GM03348 (cell line): ENCODE measurements at regions not wholly inside any gene's neighbourhood (a gene's known extent, or its start where the extent isn't known, plus 50 kb on each side); places are given as distances from the start of the nearest gene placed in this dataset.
"Not testable (repeated sequence)": the region's sequence is repeated elsewhere in the genome, so short reads cannot be mapped to it uniquely, and the experiment has no call there.

Source experiments
- DNase-seq: peaks from one replicate; pipeline ENCODE4 v3.0.0; 2012; ENCODE audit warnings: low spot score

GRCh38 chr4:137853424-137853823 lies 321.1 kb upstream of the PCDH18 start:
- no peak for DNase-seq

- no peak for DNase-seq
These were observed 320.0 kb upstream of the PCDH18 start for GRCh38 chr4:137852326-137852725.

DNA sequence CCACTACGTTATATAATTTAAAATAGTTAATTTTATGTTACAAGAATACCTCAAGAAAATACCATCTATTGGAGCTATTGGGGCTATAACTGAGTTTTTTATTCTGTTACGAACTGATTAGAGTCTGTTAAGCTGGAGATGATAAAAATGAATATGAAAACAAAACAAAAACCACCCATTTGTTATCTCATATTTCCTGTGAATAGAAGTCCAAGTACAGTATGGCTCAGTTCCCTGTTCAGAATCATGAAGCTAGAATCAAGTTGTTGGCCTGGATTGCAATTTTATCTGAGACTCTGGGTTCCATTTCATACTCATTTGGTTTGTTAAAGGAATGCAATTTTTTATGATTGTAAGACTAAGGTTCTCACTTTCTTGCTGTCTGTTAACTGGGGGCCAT lies 319.1 kb upstream of the PCDH18 start:
- no peak for DNase-seq

DNA sequence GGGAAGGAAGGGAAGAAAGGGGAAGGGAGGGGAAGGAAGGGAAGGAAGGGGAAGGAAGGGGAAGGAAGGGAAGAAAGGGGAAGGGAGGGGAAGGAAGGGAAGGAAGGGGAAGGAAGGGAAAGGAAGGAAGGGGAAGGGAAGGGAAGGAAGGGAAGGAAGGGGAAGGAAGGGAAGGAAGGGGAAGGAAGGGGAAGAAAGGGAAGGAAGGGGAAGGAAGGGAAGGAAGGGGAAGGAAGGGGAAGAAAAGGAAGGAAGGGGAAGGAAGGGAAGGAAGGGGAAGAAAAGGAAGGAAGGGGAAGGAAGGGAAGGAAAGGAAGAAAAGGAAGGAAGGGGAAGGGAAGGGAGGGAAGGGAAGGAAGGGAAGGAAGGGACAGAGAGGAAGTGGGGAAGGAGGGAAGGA lies 295.7 kb upstream of the PCDH18 start:
- not testable (repeated sequence) for DNase-seq

DNA sequence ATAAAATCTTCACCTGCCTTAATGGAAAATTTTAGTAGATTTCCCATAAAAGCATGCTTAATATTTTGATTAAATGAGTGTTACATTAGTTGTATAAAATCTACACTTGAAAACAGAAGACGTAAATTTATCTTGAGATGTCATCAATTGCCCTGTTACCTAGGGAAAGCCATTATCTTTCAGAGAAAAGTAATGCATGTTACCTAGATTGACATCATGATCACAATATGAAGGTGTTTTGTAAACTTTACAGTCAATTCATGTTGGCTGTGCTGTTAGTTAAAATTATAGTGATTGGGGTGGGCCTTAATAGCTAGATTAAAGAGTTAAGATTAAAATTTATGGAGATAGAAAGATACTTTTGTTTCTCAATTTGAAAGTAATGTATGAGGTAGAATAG lies 293.2 kb upstream of the PCDH18 start:
- no peak for DNase-seq

- no peak for DNase-seq
These were observed 290.7 kb upstream of the PCDH18 start for GRCh38 chr4:137823007-137823406.

DNA sequence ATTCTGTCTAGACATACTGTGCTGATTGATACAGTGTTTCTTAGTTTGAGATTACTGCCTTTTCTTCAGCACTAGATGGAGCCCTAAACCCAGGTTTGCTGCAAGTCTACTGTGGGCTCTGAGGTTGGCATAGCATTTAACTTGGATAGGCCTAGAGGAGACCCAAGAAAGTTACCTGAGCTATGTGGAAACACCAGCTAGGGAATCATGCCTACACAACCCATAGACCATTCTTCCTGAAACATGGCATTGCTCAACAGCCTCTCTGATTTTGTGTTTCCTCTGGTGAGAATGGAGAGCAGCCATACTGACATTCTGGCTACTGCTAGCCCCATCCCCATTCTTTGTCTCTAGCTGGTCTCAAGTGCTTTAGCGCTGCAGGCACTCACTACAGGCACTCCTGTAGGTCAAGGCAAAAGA lies 287.7 kb upstream of the PCDH18 start:
- DNase-seq, result peak; percentile 50

GRCh38 chr4:137812258-137812657 lies 280.0 kb upstream of the PCDH18 start:
- no peak for DNase-seq

DNA sequence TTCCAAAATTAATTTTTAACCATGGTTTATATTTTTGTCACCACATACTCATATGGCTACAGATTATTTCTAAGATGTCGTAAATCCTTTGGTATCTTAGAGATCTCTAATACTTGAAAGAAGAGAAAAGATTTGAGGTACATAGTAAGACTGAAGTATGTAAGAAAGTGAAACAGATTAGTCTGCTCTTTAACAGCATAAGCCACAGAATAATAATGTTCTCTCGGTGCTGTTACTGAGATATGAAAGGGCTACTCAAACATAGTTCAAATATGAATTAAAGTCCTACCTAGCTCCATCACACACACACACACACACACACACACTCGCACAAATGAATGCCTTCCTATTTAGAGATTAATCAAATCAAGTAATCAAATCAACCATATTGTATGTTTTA lies 274.1 kb upstream of the PCDH18 start:
- DNase-seq, result no peak

DNA sequence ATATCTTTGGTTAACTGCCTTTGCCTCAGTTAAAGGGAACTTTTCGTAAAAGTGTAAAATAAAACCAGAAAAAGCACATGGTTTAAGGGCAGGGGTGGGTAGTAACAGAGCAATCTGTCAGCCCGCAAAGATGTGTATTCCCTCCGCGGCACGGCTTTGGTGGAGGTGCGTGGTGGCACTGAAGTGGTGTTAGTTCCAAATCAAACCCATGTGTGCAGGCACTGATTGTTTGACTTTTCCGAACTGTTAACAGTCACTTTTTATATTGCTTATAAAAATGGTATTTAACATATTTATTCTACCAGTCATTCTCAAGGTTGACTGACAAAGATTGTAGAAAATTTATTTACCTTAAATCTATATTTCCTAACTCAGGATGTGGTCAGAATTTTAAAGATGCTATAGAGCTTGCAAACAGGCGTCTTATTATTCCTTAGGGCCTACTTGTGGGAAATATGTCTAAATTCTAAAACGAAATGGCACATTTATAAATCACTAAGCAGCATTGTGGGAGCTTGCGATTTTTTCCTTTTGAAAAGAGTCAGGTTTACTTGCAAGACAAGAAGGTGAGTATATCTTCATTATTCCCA lies 272.7 kb upstream of the PCDH18 start:
- no peak for DNase-seq

DNA sequence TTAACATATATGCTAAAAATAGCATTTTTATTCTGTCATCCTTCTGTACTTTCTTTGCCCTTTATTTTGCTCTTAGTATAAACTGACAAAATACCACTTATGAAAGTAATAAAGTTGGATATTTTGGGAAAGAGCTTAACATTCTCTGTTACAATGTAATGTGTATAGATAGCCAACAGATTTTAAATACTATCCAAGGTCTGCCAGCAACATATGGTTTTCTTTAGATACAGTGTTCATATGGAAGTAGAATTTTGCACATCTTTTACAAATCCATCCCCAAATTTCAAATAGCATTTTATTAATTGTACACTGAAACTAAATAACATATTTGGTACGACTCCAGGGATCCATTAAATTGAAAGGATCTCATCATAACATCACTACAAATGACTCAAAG lies 268.6 kb upstream of the PCDH18 start:
- DNase-seq, result no peak

DNA sequence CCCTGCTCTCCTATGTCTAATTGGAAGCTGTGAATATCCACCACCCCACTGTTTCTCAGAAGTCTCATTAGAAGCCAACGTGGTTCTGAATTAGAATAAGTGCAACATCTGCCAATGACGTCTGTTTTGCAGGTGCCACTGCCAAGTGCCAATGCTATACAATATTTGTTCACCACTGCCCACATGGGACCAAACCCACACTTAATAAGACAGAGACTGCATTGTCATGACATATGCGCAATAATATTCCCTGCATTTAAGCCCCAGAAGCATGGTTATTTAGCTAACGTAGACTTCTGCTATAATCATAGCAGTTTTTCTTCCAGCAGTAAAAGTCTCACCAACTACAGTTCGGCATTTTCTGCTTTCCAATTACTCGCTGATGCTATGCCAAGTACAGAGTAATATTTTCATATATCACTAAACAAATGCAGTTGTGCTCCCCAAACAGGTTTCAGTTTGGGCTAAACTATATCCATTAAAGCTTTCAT lies 262.5 kb upstream of the PCDH18 start:
- DNase-seq, result peak; percentile 4

DNA sequence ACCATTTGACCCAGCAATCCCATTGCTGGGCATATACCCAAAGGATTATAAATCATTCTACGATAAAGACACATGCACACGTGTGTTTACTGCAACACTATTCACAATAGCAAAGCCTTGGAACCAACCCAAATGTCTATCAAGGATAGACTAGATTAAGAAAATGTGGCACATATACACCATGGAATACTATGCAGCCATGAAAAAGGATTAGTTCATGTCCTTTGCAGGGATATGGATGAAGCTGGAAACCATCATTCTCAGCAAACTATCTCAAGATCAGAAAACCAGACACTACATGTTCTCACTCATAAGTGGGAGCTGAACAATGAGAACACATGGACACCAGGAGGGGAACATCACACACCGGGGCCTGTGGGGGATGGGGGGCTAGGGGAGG lies 257.0 kb upstream of the PCDH18 start:
- DNase-seq, result not testable (repeated sequence)

DNA sequence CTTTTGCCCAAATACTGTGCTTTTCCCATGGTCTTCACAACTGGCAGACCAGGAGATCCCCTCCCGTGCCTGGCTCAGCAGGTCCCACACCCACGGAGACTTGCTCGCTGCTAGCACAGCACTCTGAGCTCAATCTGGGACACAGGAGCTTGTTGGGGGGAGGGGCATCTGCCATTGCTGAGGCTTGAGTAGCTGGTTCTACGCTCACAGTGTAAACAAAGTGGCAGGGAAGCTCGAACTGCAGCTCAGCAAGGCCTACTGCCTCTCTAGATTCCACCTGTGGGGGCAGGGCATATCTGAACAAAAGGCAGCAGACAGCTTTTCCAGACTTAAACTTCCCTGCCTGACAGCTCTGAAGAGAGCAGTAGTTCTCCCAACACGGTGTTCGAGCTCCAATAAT lies 251.6 kb upstream of the PCDH18 start:
- DNase-seq, result not testable (repeated sequence)

DNA sequence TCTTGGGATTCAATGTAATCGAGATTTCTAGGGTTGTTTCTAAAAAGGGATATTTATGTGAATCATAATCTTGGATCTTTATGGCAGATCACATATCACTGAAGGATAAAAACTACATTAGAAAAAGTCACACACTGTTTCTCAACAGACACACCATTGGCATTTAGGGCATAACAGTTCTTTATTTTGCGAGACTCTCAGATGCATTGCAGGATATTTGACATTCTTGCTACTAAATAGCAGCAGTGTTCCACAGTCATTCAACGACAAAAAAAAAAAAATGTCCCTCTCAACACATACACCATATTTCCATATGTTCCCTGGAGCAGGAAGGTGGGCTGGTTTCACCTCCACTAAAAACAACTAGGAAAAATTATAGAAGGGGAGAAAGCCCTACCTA lies 243.4 kb upstream of the PCDH18 start:
- DNase-seq, result no peak

- DNase-seq, result no peak
These were observed 242.2 kb upstream of the PCDH18 start for GRCh38 chr4:137774501-137774900.

GRCh38 chr4:137768881-137769280 lies 236.6 kb upstream of the PCDH18 start:
- no peak for DNase-seq

- no peak for DNase-seq
These were observed 235.9 kb upstream of the PCDH18 start for GRCh38 chr4:137768196-137768595.

DNA sequence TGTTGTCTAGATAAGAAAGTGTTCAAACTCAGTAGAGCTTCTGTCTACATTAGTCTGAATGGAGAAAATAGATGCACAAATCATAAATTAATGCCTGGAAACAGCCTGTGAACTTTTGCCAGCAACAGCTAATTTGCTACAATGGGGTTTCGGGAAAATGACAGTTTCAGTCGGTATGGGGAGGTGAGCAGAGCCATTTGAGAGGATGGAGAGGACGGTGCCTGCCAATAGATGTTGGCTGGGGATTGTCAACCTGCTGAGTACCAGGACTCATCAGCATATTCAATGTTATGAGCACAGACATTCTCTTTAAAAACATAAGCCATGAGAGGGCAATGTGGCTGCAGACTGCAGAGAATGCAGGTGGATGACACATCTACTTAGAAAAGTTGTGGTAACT lies 230.3 kb upstream of the PCDH18 start:
- DNase-seq, result no peak

DNA sequence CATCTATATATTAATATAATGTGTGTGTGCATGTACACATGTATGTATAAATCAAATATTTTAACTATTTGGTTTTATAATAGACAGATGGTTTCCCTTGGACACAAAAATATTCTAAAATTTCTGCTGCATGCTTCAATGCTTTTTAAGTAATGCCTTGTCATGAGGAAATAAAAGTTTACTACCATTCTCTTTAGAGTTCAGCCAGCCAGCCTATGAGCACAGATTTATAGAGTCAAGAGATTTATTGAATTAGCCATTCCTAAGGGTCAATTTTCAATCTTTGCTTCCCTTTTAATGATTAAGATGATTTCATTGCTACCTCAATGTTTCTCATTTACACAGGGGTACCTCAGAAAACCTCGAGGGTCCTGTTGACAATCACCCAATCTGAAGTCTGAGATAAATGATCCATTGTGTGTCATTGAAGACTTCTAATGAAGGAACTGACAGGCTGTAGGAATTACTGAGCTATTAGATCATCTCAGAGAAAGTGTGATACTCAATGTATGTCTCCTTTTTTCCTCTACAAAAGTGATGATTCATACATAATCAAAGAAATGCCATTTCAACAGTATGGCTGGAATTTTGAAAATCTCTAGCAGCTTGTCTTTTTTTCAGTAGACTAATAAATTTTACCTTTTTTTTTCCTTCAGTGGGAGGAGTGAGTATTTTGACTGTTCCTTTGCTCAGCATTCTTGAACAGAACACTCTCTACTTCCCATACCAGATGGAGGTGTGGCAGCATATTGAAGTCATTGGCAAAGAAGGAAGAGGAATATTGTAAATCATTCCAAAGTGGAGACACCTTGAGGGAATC lies 222.6 kb upstream of the PCDH18 start:
- DNase-seq, result peak; percentile 64

GRCh38 chr4:137749466-137749865 lies 217.2 kb upstream of the PCDH18 start:
- peak; percentile 9 for DNase-seq

DNA sequence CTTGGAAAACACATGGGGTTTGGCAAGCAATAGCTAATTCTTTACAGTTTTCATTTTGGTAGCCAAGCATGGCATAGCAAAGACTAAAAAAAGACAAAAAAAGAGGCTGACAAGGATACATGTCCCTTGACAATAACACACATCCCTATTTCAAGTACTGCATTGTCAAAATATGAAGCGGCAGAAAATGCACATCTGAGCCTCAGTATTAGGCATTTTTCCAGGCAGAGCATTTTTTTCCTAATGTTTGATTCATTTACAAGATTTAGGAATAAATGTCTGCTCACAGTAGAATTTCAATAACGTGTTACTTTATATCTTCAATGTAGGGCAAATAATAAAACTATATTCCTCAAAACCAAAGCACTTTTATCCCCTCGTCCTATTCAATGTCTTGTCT lies 216.3 kb upstream of the PCDH18 start:
- DNase-seq, result no peak

DNA sequence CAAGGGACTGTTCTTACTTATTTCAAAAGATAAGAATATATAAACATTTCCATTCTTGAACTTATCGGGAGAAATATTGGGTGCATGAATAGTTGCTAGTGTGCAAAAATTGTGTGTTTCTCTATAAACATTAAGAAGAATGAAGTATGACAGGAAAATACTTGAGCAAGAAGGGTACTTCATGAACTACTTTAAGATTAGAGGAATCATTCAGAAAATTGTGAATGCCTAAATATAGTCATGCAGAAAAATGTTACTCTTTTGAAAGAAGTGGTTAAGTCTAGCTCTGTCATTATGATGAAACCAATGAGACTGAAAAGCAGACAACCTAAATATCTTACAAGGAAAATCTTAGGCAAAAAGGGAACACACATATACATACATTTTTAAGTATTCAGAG lies 207.8 kb upstream of the PCDH18 start:
- DNase-seq, result no peak

GRCh38 chr4:137739391-137739790 lies 207.1 kb upstream of the PCDH18 start:
- DNase-seq, result no peak
